ENCODE measurements at regions not wholly inside any gene's neighbourhood (a gene's known extent, or its start where the extent isn't known, plus 50 kb on each side); places are given as distances from the start of the nearest gene placed in this dataset.

- TF ChIP-seq POLR2A (IDR thresholded peaks at IDR 0.05) (no peak), CTCF (IDR thresholded peaks at IDR 0.05) (no peak), EP300 (IDR thresholded peaks at IDR 0.05) (no peak)
Observed at GRCh38 chr5:88539026-88539425, 270.4 kb upstream of the TMEM161B start.
